Mesendoderm (in vitro differentiated cells): ENCODE measurements at regions not wholly inside any gene's neighbourhood (a gene's known extent, or its start where the extent isn't known, plus 50 kb on each side); places are given as distances from the start of the nearest gene placed in this dataset.

Experiments
- DNase-seq: peaks from one replicate; pipeline ENCODE4 v3.0.0; 2013
- H2AK5ac ChIP-seq: 2 replicates; pipeline ENCODE4 v1.6.1; 2013; ENCODE audit warnings: low read length, inconsistent platforms
- H2BK120ac ChIP-seq: 2 replicates; pipeline ENCODE4 v1.6.1; 2013; ENCODE audit warnings: low read depth, mild to moderate bottlenecking, low read length, moderate library complexity, mixed read lengths
- H2BK15ac ChIP-seq: replicated peaks from 2 replicates; pipeline ENCODE4 v1.6.1; 2013; ENCODE audit warnings: low read depth, mild to moderate bottlenecking, moderate library complexity
- H2BK5ac ChIP-seq: 2 replicates; pipeline ENCODE4 v1.6.1; 2013; ENCODE audit warnings: low read length, inconsistent platforms
- H3K18ac ChIP-seq: 2 replicates; pipeline ENCODE4 v1.6.1; 2013; ENCODE audit warnings: mild to moderate bottlenecking, low read length, mixed read lengths
- H3K23ac ChIP-seq: one replicate; pipeline ENCODE4 v1.6.1; 2013; ENCODE audit warnings: low read length
- H3K27ac ChIP-seq: 2 replicates; pipeline ENCODE4 v1.5.1; 2013; ENCODE audit warnings: low read depth, mild to moderate bottlenecking, inconsistent platforms, low read length, moderate library complexity
- H3K27me3 ChIP-seq: 2 replicates; pipeline ENCODE4 v1.6.1; 2013; ENCODE audit warnings: low read length, control low read depth, mild to moderate bottlenecking, inconsistent platforms; ENCODE audit not compliant: insufficient read depth, poor library complexity
- H3K36me3 ChIP-seq: 2 replicates; pipeline ENCODE4 v1.6.1; 2013; ENCODE audit warnings: low read length, inconsistent platforms; ENCODE audit not compliant: control insufficient read depth, insufficient read depth
- H3K4ac ChIP-seq: one replicate; pipeline ENCODE4 v1.6.1; 2013; ENCODE audit warnings: low read depth, mild to moderate bottlenecking, low read length, moderate library complexity
- H3K4me1 ChIP-seq: 2 replicates; pipeline ENCODE4 v1.6.1; 2013; ENCODE audit warnings: low read depth, low read length, inconsistent platforms; ENCODE audit not compliant: control insufficient read depth
- H3K4me2 ChIP-seq: 2 replicates; pipeline ENCODE4 v1.6.1; 2013; ENCODE audit warnings: low read length
- H3K4me3 ChIP-seq: 2 replicates; pipeline ENCODE4 v1.5.1; 2013; ENCODE audit warnings: mild to moderate bottlenecking, low read length
- H3K56ac ChIP-seq: one replicate; pipeline ENCODE4 v1.6.1; 2013; ENCODE audit warnings: low read length
- H3K79me1 ChIP-seq: 2 replicates; pipeline ENCODE4 v1.6.1; 2013; ENCODE audit warnings: low read length, inconsistent platforms
- H3K79me2 ChIP-seq: 2 replicates; pipeline ENCODE4 v1.6.1; 2013; ENCODE audit warnings: mild to moderate bottlenecking, low read length; ENCODE audit not compliant: control insufficient read depth, insufficient read depth
- H3K9ac ChIP-seq: 2 replicates; pipeline ENCODE4 v1.6.1; 2013; ENCODE audit warnings: low read length, inconsistent platforms
- H4K5ac ChIP-seq: one replicate; pipeline ENCODE4 v1.6.1; 2013; ENCODE audit warnings: low read length
- H4K8ac ChIP-seq: one replicate; pipeline ENCODE4 v1.6.1; 2013; ENCODE audit warnings: low read depth, mild to moderate bottlenecking, control low read depth, low read length, moderate library complexity
- WGBS: extraction: QIAGEN DNeasy Blood & Tissue Kit; methylation state at CpG from one replicate; pipeline ENCODE4 v1.1.7; 2013; ENCODE audit warnings: low lambda C conversion rate, missing lambda C conversion rate; ENCODE audit not compliant: insufficient coverage; ENCODE audit errors: extremely low coverage; 5-methylcytosine and 5-hydroxymethylcytosine counted together

GRCh38 chr7:131143869-131144268 is 183.8 kb upstream of the MKLN1 start:
- no peak overlapping the region for H2BK120ac ChIP-seq
- H3K79me1 ChIP-seq = no peaks in the 10 kb centered on the region
- no CpG with 5 or more reads among the region's 4 CpGs for WGBS
- H4K5ac ChIP-seq = no peak overlapping the region
- H2BK5ac ChIP-seq = no peak overlapping the region
- H3K23ac ChIP-seq = no peak overlapping the region
- H3K56ac ChIP-seq = no peak overlapping the region
- H3K27me3 ChIP-seq = no peaks in the 10 kb centered on the region
- H3K4ac ChIP-seq = no peak overlapping the region
- no peak overlapping the region for H4K8ac ChIP-seq
- H3K36me3 ChIP-seq = no peaks in the 10 kb centered on the region
- H3K9ac ChIP-seq = no peak overlapping the region
- H3K18ac ChIP-seq = no peak overlapping the region
- no peak for DNase-seq
- no peak overlapping the region for H2BK15ac ChIP-seq
- no peaks in the 10 kb centered on the region for H3K4me1 ChIP-seq
- no peak overlapping the region for H2AK5ac ChIP-seq
- no peak overlapping the region for H3K4me3 ChIP-seq
- H3K27ac ChIP-seq = no peak overlapping the region
- H3K79me2 ChIP-seq = no peaks in the 10 kb centered on the region
- no peak overlapping the region for H3K4me2 ChIP-seq

GRCh38 chr7:131145026-131145425 is 182.7 kb upstream of the MKLN1 start:
- no CpG with 5 or more reads among the region's 8 CpGs for WGBS
- H3K4me2 ChIP-seq = no peak overlapping the region

GRCh38 chr7:131145770-131146169 is 181.9 kb upstream of the MKLN1 start:
- H3K27ac ChIP-seq = no peak overlapping the region
- no peaks in the 10 kb centered on the region for H3K79me2 ChIP-seq
- no peak overlapping the region for H2AK5ac ChIP-seq
- H3K4ac ChIP-seq = no peak overlapping the region
- no peak overlapping the region for H3K18ac ChIP-seq
- no peak for DNase-seq
- no peak overlapping the region for H4K5ac ChIP-seq
- no peak overlapping the region for H2BK120ac ChIP-seq
- no peak overlapping the region for H3K4me3 ChIP-seq
- no peak overlapping the region for H3K4me2 ChIP-seq
- no peak overlapping the region for H3K9ac ChIP-seq
- no peak overlapping the region for H2BK5ac ChIP-seq
- H3K27me3 ChIP-seq = no peaks in the 10 kb centered on the region
- H3K23ac ChIP-seq = no peak overlapping the region
- H3K36me3 ChIP-seq = no peaks in the 10 kb centered on the region
- no peak overlapping the region for H2BK15ac ChIP-seq
- H3K4me1 ChIP-seq = no peaks in the 10 kb centered on the region
- H4K8ac ChIP-seq = no peak overlapping the region
- no CpG with 5 or more reads among the region's 3 CpGs for WGBS
- H3K79me1 ChIP-seq = no peaks in the 10 kb centered on the region
- H3K56ac ChIP-seq = no peak overlapping the region

More at GRCh38 chr7:131145026-131145425, 182.7 kb upstream of the MKLN1 start:
- no peak overlapping the region for H3K4ac ChIP-seq
- no peaks in the 10 kb centered on the region for H3K79me1 ChIP-seq
- H2BK5ac ChIP-seq = no peak overlapping the region
- no peak overlapping the region for H3K27ac ChIP-seq
- no peak for DNase-seq
- H4K8ac ChIP-seq = no peak overlapping the region
- no peak overlapping the region for H3K9ac ChIP-seq
- H3K27me3 ChIP-seq = no peaks in the 10 kb centered on the region
- H3K36me3 ChIP-seq = no peaks in the 10 kb centered on the region
- no peak overlapping the region for H3K56ac ChIP-seq
- no peak overlapping the region for H2BK120ac ChIP-seq
- no peaks in the 10 kb centered on the region for H3K4me1 ChIP-seq
- no peak overlapping the region for H2AK5ac ChIP-seq
- H4K5ac ChIP-seq = no peak overlapping the region
- no peak overlapping the region for H3K4me3 ChIP-seq
- H3K18ac ChIP-seq = no peak overlapping the region
- no peaks in the 10 kb centered on the region for H3K79me2 ChIP-seq
- H2BK15ac ChIP-seq = no peak overlapping the region
- no peak overlapping the region for H3K23ac ChIP-seq

GRCh38 chr7:131147604-131148003 is 180.1 kb upstream of the MKLN1 start:
- no peak overlapping the region for H2BK15ac ChIP-seq
- H3K79me2 ChIP-seq = no peaks in the 10 kb centered on the region
- H2AK5ac ChIP-seq = no peak overlapping the region
- no peaks in the 10 kb centered on the region for H3K36me3 ChIP-seq
- no peak overlapping the region for H3K56ac ChIP-seq
- H3K27me3 ChIP-seq = no peaks in the 10 kb centered on the region
- H3K27ac ChIP-seq = no peak overlapping the region
- no peak overlapping the region for H2BK120ac ChIP-seq
- no peak overlapping the region for H4K8ac ChIP-seq
- H3K4me1 ChIP-seq = no peaks in the 10 kb centered on the region
- H3K4ac ChIP-seq = no peak overlapping the region
- no peak overlapping the region for H3K18ac ChIP-seq
- no peak overlapping the region for H3K23ac ChIP-seq
- no peak overlapping the region for H2BK5ac ChIP-seq
- H4K5ac ChIP-seq = no peak overlapping the region
- no peak for DNase-seq
- no peak overlapping the region for H3K4me3 ChIP-seq
- H3K79me1 ChIP-seq = no peaks in the 10 kb centered on the region
- no peak overlapping the region for H3K9ac ChIP-seq
- no peak overlapping the region for H3K4me2 ChIP-seq

- DNase-seq = no peak
- H4K8ac ChIP-seq = no peak overlapping the region
- no peaks in the 10 kb centered on the region for H3K27me3 ChIP-seq
- WGBS = no CpG with 5 or more reads among the region's 4 CpGs
- no peak overlapping the region for H3K18ac ChIP-seq
- H3K9ac ChIP-seq = no peak overlapping the region
- no peak overlapping the region for H3K27ac ChIP-seq
- H3K4me1 ChIP-seq = no peaks in the 10 kb centered on the region
- H3K36me3 ChIP-seq = no peaks in the 10 kb centered on the region
- no peak overlapping the region for H3K23ac ChIP-seq
- no peak overlapping the region for H2AK5ac ChIP-seq
- H2BK15ac ChIP-seq = no peak overlapping the region
- no peak overlapping the region for H2BK5ac ChIP-seq
- no peak overlapping the region for H2BK120ac ChIP-seq
- H3K79me1 ChIP-seq = no peaks in the 10 kb centered on the region
- H3K4me3 ChIP-seq = no peak overlapping the region
- H3K79me2 ChIP-seq = no peaks in the 10 kb centered on the region
- H4K5ac ChIP-seq = no peak overlapping the region
- H3K56ac ChIP-seq = no peak overlapping the region
- no peak overlapping the region for H3K4ac ChIP-seq
- no peak overlapping the region for H3K4me2 ChIP-seq
Observed at GRCh38 chr7:131148258-131148657, 179.4 kb upstream of the MKLN1 start.

GRCh38 chr7:131148708-131149428 is 178.8 kb upstream of the MKLN1 start:
- Histone ChIP-seq H3K4me1 (no peaks in the 10 kb centered on the region), H3K18ac (no peak overlapping the region), H4K5ac (no peak overlapping the region), H3K79me1 (no peaks in the 10 kb centered on the region), H2BK120ac (no peak overlapping the region), H3K9ac (no peak overlapping the region), H3K4me2 (no peak overlapping the region), H3K79me2 (no peaks in the 10 kb centered on the region), H2BK15ac (no peak overlapping the region), H3K4me3 (no peak overlapping the region), H3K36me3 (no peaks in the 10 kb centered on the region), H3K4ac (no peak overlapping the region), H2BK5ac (no peak overlapping the region), H3K27me3 (no peaks in the 10 kb centered on the region), H3K56ac (no peak overlapping the region), H3K27ac (no peak overlapping the region), H2AK5ac (no peak overlapping the region), H3K23ac (no peak overlapping the region), H4K8ac (no peak overlapping the region)
- no CpG with 5 or more reads among the region's 10 CpGs for WGBS
- no peak for DNase-seq
